ENCODE measurements at regions not wholly inside any gene's neighbourhood (a gene's known extent, or its start where the extent isn't known, plus 50 kb on each side); places are given as distances from the start of the nearest gene placed in this dataset.

DNA sequence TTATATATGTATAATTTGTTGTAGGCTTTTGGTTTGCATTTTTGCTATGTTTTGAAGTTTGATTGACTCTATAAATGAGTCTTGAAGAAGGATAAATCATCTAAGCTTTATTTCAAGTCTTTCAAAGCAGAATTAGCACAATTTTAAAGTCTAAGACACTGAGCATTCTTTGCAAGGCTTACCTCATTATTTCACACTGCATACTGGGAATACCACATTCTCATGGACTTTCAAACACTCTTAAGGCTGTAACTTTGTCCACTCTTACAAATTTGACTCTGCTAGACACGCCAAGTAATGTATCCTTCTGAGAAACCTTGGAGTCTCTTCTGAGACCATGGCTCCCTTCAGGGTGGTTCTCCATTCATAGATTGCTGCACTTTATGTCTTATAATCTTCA is 281.3 kb upstream of the COL8A1 start (continued):
- TF ChIP-seq, protein P1, sequence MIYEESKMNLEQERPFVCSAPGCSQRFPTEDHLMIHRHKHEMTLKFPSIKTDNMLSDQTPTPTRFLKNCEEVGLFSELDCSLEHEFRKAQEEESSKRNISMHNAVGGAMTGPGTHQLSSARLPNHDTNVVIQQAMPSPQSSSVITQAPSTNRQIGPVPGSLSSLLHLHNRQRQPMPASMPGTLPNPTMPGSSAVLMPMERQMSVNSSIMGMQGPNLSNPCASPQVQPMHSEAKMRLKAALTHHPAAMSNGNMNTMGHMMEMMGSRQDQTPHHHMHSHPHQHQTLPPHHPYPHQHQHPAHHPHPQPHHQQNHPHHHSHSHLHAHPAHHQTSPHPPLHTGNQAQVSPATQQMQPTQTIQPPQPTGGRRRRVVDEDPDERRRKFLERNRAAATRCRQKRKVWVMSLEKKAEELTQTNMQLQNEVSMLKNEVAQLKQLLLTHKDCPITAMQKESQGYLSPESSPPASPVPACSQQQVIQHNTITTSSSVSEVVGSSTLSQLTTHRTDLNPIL (CRISPR knock-in tag; IDR thresholded peaks at IDR 0.05; ENCODE audit: low read depth) = no peak
- TF ChIP-seq, protein P2, sequence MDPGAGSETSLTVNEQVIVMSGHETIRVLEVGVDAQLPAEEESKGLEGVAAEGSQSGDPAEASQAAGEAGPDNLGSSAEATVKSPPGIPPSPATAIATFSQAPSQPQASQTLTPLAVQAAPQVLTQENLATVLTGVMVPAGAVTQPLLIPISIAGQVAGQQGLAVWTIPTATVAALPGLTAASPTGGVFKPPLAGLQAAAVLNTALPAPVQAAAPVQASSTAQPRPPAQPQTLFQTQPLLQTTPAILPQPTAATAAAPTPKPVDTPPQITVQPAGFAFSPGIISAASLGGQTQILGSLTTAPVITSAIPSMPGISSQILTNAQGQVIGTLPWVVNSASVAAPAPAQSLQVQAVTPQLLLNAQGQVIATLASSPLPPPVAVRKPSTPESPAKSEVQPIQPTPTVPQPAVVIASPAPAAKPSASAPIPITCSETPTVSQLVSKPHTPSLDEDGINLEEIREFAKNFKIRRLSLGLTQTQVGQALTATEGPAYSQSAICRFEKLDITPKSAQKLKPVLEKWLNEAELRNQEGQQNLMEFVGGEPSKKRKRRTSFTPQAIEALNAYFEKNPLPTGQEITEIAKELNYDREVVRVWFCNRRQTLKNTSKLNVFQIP (CRISPR knock-in tag; IDR thresholded peaks at IDR 0.05; ENCODE audit: borderline replicate concordance, low read depth) = no peak
- TF ChIP-seq, protein P3, sequence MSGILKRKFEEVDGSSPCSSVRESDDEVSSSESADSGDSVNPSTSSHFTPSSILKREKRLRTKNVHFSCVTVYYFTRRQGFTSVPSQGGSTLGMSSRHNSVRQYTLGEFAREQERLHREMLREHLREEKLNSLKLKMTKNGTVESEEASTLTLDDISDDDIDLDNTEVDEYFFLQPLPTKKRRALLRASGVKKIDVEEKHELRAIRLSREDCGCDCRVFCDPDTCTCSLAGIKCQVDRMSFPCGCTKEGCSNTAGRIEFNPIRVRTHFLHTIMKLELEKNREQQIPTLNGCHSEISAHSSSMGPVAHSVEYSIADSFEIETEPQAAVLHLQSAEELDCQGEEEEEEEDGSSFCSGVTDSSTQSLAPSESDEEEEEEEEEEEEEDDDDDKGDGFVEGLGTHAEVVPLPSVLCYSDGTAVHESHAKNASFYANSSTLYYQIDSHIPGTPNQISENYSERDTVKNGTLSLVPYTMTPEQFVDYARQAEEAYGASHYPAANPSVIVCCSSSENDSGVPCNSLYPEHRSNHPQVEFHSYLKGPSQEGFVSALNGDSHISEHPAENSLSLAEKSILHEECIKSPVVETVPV (CRISPR knock-in tag; IDR thresholded peaks at IDR 0.05) = no peak
- TF ChIP-seq GLIS3 (CRISPR knock-in tag; IDR thresholded peaks at IDR 0.05) = no peak
- TF ChIP-seq RARB (CRISPR knock-in tag; IDR thresholded peaks at IDR 0.05) = no peak

DNA sequence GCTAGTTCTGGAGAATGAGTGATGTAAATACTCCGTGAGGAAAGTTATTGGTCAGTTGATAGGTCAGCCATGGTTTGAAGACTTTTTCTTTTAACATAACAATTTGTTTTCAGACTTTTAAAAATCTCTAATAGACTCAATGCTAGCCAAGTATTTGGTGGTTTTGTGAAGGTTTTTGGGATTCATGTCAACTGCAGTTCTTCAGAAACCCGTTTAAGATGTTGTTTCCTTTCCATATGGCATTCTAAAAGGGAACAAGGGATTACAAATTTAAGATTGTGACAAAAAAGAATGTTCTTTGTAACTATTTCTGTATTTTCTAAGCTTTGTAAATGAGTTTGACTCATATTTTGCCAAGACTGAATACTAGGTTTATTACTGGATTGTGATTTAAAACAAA is 281.7 kb upstream of the COL8A1 start:
- TF ChIP-seq, protein P3 (CRISPR knock-in tag; IDR thresholded peaks at IDR 0.05) = no peak
- TF ChIP-seq TCF4 (CRISPR knock-in tag; IDR thresholded peaks at IDR 0.05; ENCODE audit: borderline replicate concordance) (no peak), ARNTL (CRISPR knock-in tag; IDR thresholded peaks at IDR 0.05; ENCODE audit: borderline replicate concordance, low read depth) (no peak), RARB (CRISPR knock-in tag; IDR thresholded peaks at IDR 0.05) (no peak), TOX (CRISPR knock-in tag; IDR thresholded peaks at IDR 0.05; ENCODE audit: borderline replicate concordance) (no peak), OSR1 (CRISPR knock-in tag; IDR thresholded peaks at IDR 0.05) (no peak), ZFP3 (CRISPR knock-in tag; IDR thresholded peaks at IDR 0.05) (no peak), GLIS3 (CRISPR knock-in tag; IDR thresholded peaks at IDR 0.05) (no peak), ZNF8 (CRISPR knock-in tag; IDR thresholded peaks at IDR 0.05) (no peak)
- TF ChIP-seq, protein P4, sequence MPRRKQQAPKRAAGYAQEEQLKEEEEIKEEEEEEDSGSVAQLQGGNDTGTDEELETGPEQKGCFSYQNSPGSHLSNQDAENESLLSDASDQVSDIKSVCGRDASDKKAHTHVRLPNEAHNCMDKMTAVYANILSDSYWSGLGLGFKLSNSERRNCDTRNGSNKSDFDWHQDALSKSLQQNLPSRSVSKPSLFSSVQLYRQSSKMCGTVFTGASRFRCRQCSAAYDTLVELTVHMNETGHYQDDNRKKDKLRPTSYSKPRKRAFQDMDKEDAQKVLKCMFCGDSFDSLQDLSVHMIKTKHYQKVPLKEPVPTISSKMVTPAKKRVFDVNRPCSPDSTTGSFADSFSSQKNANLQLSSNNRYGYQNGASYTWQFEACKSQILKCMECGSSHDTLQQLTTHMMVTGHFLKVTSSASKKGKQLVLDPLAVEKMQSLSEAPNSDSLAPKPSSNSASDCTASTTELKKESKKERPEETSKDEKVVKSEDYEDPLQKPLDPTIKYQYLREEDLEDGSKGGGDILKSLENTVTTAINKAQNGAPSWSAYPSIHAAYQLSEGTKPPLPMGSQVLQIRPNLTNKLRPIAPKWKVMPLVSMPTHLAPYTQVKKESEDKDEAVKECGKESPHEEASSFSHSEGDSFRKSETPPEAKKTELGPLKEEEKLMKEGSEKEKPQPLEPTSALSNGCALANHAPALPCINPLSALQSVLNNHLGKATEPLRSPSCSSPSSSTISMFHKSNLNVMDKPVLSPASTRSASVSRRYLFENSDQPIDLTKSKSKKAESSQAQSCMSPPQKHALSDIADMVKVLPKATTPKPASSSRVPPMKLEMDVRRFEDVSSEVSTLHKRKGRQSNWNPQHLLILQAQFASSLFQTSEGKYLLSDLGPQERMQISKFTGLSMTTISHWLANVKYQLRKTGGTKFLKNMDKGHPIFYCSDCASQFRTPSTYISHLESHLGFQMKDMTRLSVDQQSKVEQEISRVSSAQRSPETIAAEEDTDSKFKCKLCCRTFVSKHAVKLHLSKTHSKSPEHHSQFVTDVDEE (CRISPR knock-in tag; IDR thresholded peaks at IDR 0.05) = no peak
- TF ChIP-seq, protein P2 (CRISPR knock-in tag; IDR thresholded peaks at IDR 0.05; ENCODE audit: borderline replicate concordance, low read depth) = no peak
- no peak for ATAC-seq

DNA sequence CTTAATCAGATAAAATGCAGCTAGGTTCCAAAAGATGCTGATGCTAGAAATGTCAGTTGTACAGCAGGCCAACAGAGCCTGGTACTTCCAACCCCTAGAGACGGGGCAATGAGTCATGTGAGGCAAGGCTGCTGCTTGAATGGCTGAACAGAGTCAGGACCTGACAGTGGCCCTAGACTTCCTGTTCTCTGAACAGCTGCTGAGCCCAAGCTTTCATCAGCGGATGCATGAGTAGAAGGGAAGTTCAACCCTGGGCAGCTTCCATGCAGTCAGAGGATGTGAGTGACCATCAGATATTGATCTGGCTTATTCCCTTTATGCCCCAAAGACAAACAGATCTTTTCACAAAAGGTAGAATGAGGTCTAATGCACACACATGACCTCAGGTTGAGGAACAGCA is 282.9 kb upstream of the COL8A1 start:
- TF ChIP-seq TCF4 (CRISPR knock-in tag; IDR thresholded peaks at IDR 0.05; ENCODE audit: borderline replicate concordance) (no peak), ZNF8 (CRISPR knock-in tag; IDR thresholded peaks at IDR 0.05) (no peak), ZNF70 (CRISPR knock-in tag; IDR thresholded peaks at IDR 0.05) (no peak)
- no peak for ATAC-seq

DNA sequence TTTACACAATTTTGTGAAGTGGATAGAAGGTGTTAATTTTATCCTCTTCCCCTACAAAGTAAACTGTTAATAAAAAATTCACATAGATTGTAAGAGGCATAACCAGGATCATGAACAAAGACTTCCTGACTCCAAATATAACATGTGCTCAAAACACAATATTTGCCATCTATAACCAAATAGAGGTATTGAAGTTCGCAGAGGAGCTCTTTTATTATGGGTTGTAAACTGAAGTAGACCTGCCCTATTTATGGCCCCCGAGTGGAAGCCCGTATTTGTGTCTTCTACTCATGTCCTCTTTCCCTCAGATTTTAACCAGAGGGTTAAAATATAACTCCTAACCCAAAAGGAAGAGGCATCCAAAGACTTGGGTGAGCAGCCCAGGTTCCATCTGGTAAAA is 285.6 kb upstream of the COL8A1 start:
- ATAC-seq = no peak
- TF ChIP-seq, protein P2 (CRISPR knock-in tag; IDR thresholded peaks at IDR 0.05; ENCODE audit: borderline replicate concordance, low read depth) = no peak
- TF ChIP-seq ARNTL (CRISPR knock-in tag; IDR thresholded peaks at IDR 0.05; ENCODE audit: borderline replicate concordance, low read depth) (no peak), ESRRG (CRISPR knock-in tag; IDR thresholded peaks at IDR 0.05) (no peak), ZNF565 (CRISPR knock-in tag; conservative IDR thresholded peaks at IDR 0.05; ENCODE audit: low read depth) (no peak), SNAI2 (CRISPR knock-in tag; IDR thresholded peaks at IDR 0.05) (no peak)
- TF ChIP-seq, protein P5, sequence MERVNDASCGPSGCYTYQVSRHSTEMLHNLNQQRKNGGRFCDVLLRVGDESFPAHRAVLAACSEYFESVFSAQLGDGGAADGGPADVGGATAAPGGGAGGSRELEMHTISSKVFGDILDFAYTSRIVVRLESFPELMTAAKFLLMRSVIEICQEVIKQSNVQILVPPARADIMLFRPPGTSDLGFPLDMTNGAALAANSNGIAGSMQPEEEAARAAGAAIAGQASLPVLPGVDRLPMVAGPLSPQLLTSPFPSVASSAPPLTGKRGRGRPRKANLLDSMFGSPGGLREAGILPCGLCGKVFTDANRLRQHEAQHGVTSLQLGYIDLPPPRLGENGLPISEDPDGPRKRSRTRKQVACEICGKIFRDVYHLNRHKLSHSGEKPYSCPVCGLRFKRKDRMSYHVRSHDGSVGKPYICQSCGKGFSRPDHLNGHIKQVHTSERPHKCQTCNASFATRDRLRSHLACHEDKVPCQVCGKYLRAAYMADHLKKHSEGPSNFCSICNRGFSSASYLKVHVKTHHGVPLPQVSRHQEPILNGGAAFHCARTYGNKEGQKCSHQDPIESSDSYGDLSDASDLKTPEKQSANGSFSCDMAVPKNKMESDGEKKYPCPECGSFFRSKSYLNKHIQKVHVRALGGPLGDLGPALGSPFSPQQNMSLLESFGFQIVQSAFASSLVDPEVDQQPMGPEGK (CRISPR knock-in tag; IDR thresholded peaks at IDR 0.05; ENCODE audit: borderline replicate concordance) = no peak
- TF ChIP-seq, protein P3 (CRISPR knock-in tag; IDR thresholded peaks at IDR 0.05) = no peak

Data from SK-N-SH treated with all-trans-retinoic acid at 6 μM for 48 hours (cell line).